A549 (cell line): ENCODE measurements at regions not wholly inside any gene's neighbourhood (a gene's known extent, or its start where the extent isn't known, plus 50 kb on each side); places are given as distances from the start of the nearest gene placed in this dataset.

Experiments
- NFE2L2 ChIP-seq: fragments of 150-350 bp; conservative IDR thresholded peaks from 2 replicates; pipeline ENCODE4 v1.6.1; 2014; ENCODE audit warnings: low read length
- TF ChIP-seq, protein P1 (sequence below): fragments of >200 bp; sonication (Bioruptor Twin); formaldehyde crosslinking; IDR thresholded peaks from 3 replicates; pipeline ENCODE4 v1.5.1; 2016
- TF ChIP-seq, protein P2 (sequence below): fragments of 450-650 bp; IDR thresholded peaks from 2 replicates; pipeline ENCODE4 v1.6.1; 2014; ENCODE audit warnings: antibody characterized with exemption
- TF ChIP-seq, protein P3 (sequence below): fragments of >200 bp; sonication (Bioruptor Twin); formaldehyde crosslinking; IDR thresholded peaks from 2 replicates; pipeline ENCODE4 v1.6.1; 2016
- TF ChIP-seq, protein P4 (sequence below): IDR thresholded peaks from 2 replicates; pipeline ENCODE4 v1.6.1; 2012; ENCODE audit warnings: low read depth, borderline replicate concordance

DNA sequence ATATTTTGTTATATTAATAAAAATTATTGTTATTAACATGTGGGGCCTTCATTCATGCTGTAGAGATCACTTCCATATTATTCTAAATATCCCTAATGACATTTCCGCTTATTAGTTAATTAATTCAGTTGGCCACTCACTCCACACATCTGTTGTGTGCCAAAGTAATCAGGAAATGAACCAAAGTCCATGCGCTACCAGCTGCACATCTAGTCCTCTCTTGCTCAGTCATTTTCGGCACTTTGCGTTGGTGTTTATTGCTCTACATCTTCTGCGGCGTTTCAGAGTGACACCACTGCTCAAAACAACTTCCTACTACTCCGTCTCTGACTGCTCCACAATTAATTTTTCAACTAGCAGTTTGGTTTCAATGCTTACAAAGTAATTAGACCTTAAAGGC lies 101.4 kb upstream of the ZFHX3 start:
- TF ChIP-seq, protein P1, sequence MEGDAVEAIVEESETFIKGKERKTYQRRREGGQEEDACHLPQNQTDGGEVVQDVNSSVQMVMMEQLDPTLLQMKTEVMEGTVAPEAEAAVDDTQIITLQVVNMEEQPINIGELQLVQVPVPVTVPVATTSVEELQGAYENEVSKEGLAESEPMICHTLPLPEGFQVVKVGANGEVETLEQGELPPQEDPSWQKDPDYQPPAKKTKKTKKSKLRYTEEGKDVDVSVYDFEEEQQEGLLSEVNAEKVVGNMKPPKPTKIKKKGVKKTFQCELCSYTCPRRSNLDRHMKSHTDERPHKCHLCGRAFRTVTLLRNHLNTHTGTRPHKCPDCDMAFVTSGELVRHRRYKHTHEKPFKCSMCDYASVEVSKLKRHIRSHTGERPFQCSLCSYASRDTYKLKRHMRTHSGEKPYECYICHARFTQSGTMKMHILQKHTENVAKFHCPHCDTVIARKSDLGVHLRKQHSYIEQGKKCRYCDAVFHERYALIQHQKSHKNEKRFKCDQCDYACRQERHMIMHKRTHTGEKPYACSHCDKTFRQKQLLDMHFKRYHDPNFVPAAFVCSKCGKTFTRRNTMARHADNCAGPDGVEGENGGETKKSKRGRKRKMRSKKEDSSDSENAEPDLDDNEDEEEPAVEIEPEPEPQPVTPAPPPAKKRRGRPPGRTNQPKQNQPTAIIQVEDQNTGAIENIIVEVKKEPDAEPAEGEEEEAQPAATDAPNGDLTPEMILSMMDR: no peak
- no peak for TF ChIP-seq NFE2L2
- TF ChIP-seq, protein P2, sequence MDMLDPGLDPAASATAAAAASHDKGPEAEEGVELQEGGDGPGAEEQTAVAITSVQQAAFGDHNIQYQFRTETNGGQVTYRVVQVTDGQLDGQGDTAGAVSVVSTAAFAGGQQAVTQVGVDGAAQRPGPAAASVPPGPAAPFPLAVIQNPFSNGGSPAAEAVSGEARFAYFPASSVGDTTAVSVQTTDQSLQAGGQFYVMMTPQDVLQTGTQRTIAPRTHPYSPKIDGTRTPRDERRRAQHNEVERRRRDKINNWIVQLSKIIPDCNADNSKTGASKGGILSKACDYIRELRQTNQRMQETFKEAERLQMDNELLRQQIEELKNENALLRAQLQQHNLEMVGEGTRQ: no peak
- TF ChIP-seq, protein P3, sequence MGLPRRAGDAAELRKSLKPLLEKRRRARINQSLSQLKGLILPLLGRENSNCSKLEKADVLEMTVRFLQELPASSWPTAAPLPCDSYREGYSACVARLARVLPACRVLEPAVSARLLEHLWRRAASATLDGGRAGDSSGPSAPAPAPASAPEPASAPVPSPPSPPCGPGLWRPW: no peak
- TF ChIP-seq, protein P4, sequence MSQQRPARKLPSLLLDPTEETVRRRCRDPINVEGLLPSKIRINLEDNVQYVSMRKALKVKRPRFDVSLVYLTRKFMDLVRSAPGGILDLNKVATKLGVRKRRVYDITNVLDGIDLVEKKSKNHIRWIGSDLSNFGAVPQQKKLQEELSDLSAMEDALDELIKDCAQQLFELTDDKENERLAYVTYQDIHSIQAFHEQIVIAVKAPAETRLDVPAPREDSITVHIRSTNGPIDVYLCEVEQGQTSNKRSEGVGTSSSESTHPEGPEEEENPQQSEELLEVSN: no peak
